ENCODE measurements at regions not wholly inside any gene's neighbourhood (a gene's known extent, or its start where the extent isn't known, plus 50 kb on each side); places are given as distances from the start of the nearest gene placed in this dataset.

DNA sequence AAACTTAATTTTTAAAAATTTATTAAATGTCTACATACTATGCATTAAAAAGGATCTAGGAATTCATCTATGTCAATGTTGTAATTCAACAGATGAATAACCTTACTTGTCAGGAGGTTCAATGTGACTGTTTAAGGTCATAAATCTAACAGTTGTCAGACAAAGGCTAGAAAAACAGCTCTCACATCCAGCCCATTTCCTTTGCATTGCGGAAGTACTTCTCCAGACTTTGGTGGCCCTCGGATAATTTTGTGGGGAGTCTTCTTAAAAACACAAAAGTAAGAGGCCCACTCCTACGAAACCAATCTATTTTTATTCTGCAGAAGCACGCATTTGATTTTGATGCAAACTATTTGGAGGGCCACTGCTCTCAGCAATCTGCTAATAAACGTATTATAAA lies 122.6 kb upstream of the CHRM3 start:
- DNase-seq: peak in 1 of 3 experiments; percentile 8

DNA sequence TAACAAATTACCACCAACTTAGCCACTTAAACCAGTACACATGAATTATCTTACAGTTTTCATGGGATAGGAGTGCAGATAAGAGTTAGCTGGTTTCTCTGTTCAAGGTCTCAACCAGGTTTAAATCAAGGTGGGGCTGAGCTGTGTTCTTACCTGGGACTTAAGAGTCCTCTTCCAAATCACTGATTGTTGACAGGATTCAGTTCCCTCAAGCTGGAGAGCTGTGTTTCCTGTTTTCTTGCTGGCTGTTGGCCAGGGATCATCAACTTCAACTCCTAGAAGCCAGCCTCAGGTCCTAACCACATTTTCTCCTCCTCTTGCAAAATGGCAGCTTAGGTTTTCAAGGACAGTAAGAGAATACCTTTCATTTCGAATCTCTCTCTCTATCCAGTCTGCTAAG lies 123.8 kb upstream of the CHRM3 start:
- DNase-seq: peak in 1 of 3 experiments; percentile 8

DNA sequence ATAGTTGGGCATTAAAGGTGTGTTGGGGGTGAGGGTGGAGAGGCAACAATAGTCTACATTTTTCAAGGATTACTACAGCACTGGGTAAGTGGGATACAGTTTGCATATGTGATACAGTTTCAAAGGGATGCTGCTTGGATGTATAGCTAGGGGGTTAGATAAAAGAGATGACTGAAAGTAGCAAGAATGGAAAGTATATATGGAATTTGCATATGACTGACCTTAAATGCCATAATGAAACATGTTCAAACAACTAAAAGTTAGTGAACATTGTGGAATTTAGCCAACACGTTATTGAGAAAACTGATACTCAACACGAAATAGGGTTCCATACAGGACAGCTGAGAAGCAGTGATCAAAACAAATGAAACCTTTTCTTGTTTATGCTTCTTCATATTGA lies 124.8 kb upstream of the CHRM3 start:
- no peak for DNase-seq

DNA sequence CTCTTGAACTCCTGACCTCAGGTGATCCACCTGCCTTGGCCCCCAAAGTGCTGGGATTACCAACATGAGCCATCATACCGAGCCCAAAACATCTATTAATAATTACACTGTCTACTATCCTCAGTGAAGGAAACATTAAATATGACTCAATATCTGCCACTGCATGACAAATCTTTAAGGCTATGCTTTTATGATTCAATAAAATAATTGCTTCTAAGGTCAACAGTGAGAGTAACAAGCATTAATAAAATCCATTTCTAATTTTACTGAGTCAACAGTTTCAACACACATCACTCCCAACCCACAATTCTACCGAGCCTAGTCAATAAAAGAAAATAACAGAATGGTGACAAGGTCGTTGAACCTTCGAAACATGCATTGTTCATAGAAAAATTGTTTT lies 125.5 kb upstream of the CHRM3 start:
- DNase-seq: peak in 1 of 3 experiments; percentile 14

DNA sequence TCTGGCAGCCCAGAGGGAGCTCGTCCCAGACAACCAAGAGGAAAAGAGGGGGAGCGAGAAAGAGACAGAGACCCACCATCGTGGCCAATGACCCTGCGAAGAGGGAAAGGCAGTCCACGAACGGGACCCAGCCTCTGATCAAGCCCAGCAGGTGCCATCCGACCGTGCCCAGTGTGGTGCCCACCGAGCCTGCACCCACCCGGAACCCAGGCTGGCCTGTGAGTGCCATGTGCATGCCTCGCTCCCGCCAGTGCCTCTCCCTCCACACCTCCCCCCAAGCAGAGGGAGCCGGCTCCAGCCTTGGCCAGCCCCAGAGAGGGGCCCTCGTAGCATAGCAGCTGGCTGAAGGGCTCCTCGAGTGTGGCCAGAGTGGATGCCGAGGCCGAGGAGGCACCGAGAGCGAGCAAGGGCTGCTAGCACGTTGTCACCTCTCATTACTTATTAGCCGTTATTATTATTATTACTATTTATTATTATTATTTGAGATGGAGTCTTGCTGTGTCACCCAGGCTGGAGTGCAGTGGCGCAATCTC lies 130.7 kb upstream of the CHRM3 start:
- DNase-seq: no peak

DNA sequence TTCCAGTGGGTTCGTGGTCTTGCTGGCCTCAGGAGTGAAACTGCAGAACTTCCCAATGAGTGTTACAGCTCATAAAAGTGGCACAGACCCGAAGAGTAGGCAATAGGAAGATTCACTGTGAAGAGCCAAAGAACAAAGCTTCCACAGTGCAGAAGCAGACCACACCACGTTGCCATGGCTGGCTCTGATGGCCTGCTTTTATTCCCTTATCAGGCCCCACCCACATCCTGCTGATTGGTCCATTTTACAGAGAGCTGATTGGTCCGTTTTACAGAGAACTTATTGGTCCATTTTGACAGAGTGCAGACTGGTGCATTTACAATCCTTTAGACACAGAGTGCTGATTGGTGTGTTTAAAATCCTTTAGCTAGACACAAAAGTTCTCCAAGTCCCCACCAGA lies 131.4 kb upstream of the CHRM3 start:
- DNase-seq: no peak

DNA sequence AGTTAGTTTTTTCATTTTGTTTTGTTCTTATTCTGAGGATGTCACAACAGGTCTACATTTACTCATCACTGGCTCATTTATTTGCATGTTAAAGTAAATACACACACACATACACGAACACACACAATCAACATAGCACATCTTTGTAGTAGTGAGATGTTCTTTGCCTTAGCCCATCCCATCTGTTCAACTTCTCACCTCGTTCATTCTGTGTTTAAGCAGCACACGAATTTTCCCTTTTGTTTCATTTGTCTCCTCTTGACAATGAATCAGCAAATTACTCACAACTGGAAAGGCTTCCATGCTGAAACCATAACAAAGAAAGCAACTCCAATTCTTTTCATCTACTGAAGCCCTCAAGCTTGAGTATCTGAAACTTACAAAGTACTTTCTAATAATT lies 133.3 kb upstream of the CHRM3 start:
- DNase-seq: no peak

DNA sequence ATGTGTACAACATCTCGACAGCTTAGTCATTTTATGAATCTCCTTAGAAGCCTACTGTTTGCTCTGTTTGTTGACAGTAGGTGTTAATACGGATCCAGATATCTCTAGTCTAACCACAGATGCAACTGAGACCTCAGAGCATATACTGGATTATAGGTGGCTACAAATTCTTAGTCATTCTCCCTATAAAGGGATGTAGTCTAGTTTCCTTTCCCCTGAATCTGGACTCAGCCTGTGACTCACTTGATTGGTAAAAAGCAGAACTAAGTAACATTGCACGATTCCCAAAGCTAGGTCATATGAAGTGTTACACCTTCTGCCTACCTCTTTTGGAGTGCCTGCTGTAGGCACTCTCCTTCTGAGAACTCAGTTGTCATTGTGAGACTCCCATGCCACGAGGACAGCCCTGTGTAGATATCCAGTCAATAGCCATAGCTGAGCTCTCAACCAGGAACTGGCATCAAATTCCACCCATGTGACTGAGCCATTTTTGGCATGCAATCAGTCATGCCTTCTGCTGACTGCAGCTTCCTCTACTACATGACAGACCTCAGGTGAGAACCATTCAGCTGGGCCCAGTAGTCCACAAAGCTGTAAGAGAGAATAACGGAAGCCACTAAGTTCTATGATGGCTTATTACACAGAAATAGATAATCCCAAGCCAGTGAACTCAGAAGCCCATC lies 135.9 kb upstream of the CHRM3 start:
- DNase-seq: no peak

DNA sequence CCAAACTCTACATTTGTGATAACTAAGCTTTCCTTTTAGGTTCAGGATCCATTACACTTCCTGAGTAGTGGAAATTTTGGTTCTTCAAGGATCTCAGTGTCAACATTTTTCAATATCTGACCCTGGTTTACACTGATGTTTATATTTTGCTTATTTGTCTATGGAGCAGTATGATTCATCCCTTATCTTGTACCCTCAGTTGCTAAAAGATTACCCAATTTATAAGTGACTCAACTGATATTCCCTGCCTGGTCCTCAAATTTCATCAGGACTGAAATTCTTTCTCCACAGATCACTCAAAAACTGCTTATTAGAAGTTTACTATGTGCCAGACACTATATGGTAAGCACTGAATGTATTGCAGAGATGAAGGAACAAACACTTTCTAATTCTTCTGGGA lies 139.1 kb upstream of the CHRM3 start:
- DNase-seq: no peak

DNA sequence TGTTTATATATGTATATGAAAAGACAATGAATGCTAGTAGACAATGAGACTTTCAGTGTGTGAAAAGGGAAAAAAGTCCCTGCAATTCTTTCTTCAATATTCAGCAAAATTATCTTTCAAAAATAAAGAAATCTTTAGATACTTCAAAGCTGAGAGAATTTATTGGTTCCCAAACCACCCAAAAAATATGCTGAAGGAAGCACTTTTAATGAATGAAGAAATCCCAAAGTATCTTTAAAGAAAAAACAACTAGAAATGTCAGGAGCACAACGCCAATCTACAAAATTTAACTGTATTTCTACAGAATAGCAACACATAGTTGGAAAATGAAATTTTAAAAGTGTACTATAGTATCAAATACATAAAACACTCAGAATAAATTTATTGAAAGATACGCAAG lies 142.3 kb upstream of the CHRM3 start:
- DNase-seq: no peak

DNA sequence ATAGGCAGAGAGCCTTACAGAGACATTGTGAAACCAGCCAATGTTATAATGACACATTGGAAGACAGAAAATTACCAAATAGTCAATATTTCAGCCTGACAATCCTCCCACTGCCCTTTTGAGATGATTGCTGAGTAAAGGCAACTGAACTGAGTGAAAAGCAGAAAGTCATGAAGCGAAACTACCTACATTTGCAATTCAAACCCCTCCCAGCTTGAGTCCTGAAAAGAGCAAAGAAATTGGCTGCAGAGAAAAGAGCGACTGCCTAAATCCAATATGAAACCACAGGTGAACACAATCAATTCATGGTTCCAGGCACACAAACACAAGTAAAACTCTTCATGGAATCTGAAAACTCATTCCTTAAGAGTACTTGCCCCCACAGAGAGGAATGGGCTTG lies 143.4 kb upstream of the CHRM3 start:
- no peak for DNase-seq

DNA sequence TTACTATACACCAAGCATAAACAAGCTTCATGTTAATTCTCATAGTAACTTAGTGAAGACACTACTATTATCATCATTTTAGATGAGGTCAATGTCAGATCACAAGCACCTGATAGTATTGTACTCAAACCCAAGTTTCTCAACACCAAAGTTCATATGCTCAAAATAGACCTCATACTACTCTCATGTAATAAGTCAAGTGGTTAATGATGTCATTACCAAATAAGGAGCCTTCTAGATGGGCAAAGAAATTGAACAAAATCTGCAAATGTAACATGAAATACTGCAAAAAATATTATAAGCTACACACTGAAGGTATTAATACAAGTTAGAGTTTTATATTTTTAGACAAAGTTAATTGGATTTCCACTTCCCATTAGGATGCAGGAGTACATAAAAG lies 144.0 kb upstream of the CHRM3 start:
- DNase-seq: no peak

DNA sequence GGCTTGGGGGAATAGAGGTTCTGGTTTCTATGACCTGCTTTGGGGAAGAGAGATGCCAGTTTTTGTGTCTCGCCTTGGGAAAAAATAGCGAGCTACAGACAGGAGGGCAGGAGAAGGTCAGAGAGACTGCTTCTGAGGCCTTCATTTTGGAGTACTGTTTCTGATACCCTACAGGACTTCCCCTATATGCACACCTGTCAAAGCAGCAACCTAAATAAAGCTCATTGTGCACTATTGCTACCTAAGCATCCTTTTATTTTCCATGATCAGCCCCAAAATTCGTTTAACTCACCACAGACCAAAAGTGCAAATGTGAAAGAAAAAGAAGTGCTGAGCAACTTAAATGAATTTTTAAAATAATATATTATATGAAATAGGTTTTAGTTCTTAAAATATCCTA lies 145.6 kb upstream of the CHRM3 start:
- DNase-seq: no peak

DNA sequence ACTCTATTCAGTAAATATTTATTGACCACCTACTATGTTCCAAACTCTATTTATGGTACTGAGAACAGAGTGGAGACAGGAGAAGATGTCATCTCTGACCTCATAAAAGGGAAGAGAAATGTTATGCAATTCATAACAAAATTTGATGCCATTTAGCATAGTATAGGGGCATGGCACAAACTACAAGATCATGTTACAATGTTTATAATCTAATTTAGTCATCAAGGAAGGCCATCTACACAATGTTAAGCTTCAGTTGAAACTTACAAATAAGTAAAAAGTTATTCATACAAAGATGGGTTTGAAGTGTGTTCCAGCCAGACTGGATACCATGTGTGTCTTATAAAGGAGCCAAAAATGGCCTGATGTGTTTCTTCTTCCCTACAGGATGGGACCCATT lies 146.8 kb upstream of the CHRM3 start:
- DNase-seq: no peak

DNA sequence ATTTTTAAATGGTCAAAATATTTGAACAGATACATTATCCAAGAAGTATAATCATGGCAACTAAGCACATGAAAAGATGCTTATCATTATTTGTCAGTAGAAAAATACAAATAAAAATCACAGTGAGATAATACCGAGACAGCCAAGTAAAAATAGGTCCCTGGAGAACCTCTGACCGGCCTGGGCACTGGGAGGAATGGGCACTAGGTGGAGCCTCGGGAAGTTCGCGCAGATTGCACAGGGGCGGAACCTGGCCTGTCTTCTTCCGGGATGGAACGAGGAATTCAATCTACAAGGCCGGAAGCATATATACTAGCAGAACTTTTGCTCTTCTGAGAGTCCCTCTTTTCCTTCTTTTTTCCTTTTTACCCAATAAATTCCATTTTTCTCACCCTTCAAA lies 148.5 kb upstream of the CHRM3 start:
- DNase-seq: no peak

DNA sequence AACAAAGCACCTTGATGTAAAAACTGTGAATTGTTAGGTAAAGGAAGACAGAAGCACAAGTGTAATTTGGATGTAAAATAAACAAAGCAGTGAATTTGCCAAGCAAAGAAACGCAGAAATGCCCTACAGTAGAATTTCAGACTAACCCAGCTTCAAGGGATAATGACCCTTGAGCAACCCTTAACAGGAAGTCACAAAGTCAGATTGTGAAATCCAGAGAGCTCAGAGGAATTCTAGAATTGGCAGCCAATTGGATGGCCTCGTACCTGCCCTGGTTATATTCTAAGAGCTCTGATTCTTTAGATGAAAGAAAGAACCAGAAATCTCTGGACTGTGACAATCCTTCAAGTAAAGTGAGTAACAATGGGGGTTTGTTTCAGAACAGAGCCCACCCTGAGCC lies 152.7 kb upstream of the CHRM3 start:
- DNase-seq: no peak

DNA sequence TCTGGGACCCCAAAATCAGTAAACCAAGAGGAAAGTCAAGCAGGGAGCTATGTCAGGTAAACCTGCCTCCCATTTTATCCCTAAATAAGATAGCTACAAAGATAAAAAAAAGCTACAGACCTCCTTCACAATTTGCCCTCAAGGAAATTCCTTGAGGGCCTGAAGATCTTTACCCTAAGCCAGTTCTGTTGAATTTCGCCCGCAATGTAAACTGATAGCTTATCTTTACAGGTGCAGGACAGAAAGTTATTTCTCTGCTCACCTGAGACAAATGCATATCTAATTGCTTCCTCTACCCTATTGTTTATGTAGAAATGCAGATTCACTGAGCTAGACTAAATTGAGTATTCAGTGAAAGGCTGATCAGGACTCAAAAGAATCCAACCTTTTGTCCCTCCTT lies 153.4 kb upstream of the CHRM3 start:
- no peak for DNase-seq

DNA sequence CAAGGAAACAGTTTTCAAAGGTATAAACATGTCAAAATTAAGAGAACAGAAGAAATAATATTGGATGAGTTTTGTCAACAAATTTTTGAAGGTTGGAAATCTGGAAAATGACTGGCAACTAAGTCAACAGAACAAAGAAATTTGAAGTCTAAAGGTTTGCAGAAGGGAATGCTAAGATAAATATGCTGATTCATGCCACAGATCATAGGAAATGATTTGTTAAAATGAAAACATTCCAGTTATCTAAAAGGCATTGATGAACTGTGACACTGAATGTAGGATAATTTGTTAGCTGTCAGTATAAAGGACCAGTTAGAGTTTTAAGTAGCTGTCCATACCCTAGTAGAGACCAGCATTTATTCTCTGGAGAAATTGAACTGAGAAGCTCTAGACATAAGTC lies 157.9 kb upstream of the CHRM3 start:
- no peak for DNase-seq

DNA sequence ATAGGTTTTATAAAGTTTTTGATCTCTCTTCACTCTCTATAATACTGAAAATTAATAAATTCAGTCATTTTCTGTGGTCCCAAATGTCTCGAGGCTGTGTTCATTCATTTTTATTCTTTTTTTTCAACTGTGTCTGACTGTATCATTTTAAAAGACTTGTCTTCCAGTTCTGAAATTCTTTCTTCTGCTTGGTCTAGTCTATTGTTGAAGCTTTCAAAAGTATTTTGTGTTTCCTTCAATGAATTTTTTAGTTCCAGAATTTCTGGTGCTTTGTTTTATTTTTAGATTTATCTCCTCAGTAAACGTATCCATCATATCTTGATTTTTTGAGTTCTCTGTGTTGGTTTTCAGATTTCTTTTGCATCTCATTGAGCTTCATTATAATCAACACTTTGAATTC lies 161.0 kb upstream of the CHRM3 start:
- DNase-seq: no peak

DNA sequence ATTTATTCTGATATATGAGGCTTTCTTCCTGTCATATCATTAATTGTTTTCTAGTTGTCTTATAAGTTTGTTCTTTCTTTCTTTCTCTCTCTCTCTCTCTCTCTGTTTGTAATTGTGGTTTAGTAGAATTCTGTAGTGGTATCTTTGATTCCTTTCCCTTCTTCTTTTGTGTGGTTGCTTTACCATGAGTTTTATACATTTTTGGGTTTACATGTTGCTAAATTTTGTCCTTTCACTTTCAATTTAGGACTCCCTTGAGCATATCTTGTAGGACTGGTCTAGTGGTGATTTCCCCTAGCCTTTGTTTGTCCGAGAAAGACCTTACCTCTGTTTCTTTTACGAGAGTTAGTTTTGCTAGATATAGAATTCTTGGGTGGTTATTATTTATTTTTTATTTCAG lies 162.3 kb upstream of the CHRM3 start:
- no peak for DNase-seq

DNA sequence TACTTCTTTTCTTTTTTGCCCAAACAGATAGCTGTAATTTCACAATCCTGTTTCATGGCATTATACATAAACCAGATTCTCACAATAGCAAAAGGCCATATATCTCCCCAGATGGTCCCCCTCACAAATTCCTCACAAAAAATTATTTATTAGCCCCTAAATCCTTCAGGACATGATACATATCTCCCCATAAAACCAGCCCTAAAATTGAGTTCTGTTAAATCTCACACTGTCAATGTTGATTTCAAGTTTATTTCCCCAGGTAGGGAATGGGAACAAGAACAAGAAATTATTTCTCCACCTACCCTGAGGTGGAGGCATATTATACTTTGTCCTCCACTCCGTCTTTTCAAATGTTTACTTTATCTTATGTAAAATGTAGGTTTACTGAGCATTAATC lies 163.4 kb upstream of the CHRM3 start:
- DNase-seq: no peak

DNA sequence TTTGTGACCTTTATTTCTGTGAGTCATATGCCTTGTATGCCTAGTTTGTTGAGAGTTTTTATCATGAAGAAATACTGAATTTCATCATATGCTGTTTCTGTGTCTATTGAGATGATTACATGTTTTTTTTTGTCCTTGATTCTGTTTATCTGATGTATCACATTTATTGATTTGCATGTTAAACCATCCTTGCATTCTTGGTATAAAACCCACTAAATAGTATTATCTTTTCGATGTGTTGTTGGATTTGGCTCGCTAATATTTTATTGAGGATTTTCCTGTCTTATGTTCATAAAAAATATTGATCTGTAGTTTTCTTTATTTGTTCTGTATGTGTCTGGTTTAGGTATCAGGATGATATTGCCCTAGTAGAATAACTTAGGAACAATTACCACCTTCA lies 164.7 kb upstream of the CHRM3 start:
- no peak for DNase-seq

DNA sequence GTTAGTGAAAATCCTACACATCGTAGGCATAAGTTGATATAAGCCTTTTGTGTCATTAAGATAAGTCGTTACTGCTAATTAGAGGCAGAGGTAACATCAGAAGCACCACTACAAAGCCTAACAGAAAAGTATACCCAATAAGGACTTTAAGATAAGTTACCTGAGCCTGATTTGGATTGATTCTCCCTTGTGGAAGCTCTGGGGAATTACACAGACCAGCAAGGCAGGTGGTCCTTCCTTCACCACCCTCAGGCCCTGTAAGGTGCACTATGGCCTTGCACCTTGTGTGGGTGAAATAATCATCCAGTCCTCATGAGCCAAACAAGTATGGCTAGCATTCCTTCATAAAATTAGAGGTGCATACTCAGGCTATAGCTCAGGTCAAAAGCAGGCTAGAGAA lies 166.7 kb upstream of the CHRM3 start:
- no peak for DNase-seq

DNA sequence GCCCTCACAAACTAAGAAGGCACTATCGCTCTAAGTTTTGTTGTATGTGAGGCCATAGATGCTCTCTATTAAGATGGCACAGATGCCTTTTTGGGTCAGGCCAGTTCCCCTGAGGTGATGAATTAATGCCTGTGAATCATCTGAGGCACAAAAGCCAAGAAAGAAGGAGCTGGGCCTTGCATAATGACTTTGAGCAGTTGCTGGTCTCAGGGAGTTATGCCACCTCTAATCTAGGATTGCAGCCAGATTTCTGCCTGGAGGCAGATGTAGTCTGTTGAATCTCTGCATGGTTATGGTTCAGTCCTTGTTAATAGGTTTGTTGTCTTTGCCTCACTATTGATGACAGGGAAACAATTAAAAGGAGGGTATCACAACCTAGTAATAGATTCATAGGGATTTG lies 168.1 kb upstream of the CHRM3 start:
- no peak for DNase-seq

DNA sequence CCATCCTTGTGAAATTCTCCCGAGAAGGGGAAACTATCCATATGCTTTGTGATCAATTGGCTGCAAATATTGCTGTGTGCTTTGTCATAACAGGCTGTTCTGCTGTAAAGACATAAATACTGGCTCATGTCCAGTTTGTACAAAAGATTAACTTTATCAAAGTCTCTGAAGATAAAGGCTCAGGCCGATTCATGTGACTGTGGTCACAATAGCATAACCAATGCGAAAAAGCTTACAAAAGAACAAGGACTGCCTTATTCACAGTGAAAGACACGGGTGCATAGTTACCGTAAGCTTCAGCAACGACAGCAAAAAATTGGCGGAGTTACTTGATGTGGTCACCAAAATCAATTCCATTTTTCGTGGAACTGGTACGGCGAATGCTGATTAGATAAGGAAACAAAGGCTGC lies 173.6 kb upstream of the CHRM3 start:
- no peak for DNase-seq

DNA sequence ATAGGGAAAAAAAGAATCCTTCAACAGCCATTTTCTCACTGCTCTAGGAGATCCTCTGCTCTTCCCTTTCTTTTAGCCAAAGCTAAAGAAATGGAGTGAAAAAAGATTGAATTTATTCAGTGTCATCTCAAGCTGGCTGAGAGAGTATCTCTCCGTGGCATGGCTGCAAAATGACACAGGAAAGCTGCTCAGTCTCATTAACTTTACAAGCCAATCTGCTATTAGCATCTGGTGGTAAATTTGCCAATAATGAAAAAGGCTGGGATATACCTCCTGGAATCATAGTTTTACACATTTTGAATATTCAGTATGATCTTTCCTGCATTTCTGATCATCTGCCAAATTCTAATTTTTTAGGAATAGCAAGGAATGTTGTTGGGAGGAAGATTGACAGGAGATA lies 176.8 kb upstream of the CHRM3 start:
- no peak for DNase-seq

Data from NCI-H1417 (cell line).